GM12892 (cell line): ENCODE measurements at regions not wholly inside any gene's neighbourhood (a gene's known extent, or its start where the extent isn't known, plus 50 kb on each side); places are given as distances from the start of the nearest gene placed in this dataset.

Source experiments
- POLR2A ChIP-seq: IDR thresholded peaks from 2 replicates; pipeline ENCODE4 v1.6.1; 2011; ENCODE audit warnings: low read depth, low read length, control low read depth
- POLR2AphosphoS5 ChIP-seq: IDR thresholded peaks from 2 replicates; pipeline ENCODE4 v1.6.1; 2011; ENCODE audit warnings: low read depth, low read length, control low read depth

DNA sequence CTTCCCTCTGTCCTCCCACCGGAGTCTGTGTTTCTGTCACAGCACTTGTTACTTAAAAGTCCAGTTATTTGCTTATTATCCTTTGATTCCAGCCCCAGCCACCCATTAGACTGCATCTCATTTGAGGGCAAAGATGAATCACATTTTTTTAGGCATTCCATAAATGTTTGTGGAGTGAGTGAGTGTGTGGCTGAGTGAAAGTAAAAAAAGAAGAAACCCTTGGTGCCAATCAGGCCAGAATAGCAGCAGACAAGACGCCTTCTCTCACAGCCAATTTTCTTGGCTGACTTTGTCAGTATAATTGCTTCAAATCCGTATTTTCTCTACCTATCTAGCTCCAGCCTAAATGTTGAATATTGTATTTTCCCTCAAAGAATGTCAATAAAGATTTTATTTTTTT is 613.0 kb upstream of the WWC1 start:
- TF ChIP-seq POLR2A (no peak), POLR2AphosphoS5 (no peak)
